ENCODE measurements at regions not wholly inside any gene's neighbourhood (a gene's known extent, or its start where the extent isn't known, plus 50 kb on each side); places are given as distances from the start of the nearest gene placed in this dataset.
A peak's percentile ranks its signal among the peaks of the same experiment; 100 is the strongest.
"Not testable (repeated sequence)": the region's sequence is repeated elsewhere in the genome, so short reads cannot be mapped to it uniquely, and the experiment has no call there.

DNA sequence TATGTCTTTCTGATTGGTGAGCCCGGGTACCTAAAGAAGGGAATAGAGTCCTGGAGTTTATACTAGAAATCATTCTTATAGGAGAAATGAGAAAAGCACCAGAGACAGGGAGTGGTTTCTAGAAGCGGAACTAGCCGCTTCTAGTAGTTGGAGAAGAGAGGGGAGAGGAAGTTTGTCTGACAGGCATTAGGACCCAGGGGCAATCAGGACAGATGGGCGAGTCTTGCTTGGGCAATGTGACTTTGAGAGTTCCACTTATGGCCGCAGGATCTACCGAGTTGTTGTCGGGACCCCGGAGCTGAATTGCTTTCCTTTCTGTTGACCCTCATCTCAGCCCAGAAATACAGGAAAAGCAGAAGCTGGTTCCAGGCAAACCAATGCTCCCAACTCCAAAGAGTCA is 596.8 kb upstream of the CNTN5 start:
- Histone ChIP-seq H3K4me2 (no peak overlapping the region), H3K9me3 (no peaks in the 10 kb centered on the region), H3K4me3 (no peak overlapping the region), H3K27ac (no peak overlapping the region), H3K4me1 (no peaks in the 10 kb centered on the region)
- CTCF ChIA-PET = no interaction called here
- POLR2A ChIA-PET = no interaction called here
- TF ChIP-seq, protein P1, sequence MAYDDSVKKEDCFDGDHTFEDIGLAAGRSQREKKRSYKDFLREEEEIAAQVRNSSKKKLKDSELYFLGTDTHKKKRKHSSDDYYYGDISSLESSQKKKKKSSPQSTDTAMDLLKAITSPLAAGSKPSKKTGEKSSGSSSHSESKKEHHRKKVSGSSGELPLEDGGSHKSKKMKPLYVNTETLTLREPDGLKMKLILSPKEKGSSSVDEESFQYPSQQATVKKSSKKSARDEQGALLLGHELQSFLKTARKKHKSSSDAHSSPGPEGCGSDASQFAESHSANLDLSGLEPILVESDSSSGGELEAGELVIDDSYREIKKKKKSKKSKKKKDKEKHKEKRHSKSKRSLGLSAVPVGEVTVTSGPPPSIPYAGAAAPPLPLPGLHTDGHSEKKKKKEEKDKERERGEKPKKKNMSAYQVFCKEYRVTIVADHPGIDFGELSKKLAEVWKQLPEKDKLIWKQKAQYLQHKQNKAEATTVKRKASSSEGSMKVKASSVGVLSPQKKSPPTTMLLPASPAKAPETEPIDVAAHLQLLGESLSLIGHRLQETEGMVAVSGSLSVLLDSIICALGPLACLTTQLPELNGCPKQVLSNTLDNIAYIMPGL (CRISPR knock-in tag; IDR thresholded peaks at IDR 0.05; ENCODE audit: borderline replicate concordance) = no peak
- TF ChIP-seq HOXB13 (CRISPR knock-in tag; IDR thresholded peaks at IDR 0.05; ENCODE audit: low read depth) = no peak
- TF ChIP-seq, protein P2, sequence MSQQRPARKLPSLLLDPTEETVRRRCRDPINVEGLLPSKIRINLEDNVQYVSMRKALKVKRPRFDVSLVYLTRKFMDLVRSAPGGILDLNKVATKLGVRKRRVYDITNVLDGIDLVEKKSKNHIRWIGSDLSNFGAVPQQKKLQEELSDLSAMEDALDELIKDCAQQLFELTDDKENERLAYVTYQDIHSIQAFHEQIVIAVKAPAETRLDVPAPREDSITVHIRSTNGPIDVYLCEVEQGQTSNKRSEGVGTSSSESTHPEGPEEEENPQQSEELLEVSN (IDR thresholded peaks at IDR 0.05; ENCODE audit: borderline replicate concordance, low read depth) = no peak
- no peak for TF ChIP-seq RAD21 (conservative IDR thresholded peaks at IDR 0.05 in 1 of 2, IDR thresholded peaks at IDR 0.05 in 1 of 2)
- TF ChIP-seq MAFK (IDR thresholded peaks at IDR 0.05; ENCODE audit: partially characterized antibody) = no peak
- TF ChIP-seq, protein P3, sequence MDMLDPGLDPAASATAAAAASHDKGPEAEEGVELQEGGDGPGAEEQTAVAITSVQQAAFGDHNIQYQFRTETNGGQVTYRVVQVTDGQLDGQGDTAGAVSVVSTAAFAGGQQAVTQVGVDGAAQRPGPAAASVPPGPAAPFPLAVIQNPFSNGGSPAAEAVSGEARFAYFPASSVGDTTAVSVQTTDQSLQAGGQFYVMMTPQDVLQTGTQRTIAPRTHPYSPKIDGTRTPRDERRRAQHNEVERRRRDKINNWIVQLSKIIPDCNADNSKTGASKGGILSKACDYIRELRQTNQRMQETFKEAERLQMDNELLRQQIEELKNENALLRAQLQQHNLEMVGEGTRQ (IDR thresholded peaks at IDR 0.05) = no peak
- TF ChIP-seq FOXS1 (CRISPR knock-in tag; IDR thresholded peaks at IDR 0.05) = no peak
- WGBS (ENCODE audit: missing lambda C conversion rate) = 53% methylated on average over 8 of the region's 8 CpGs
- ATAC-seq (no peak), FAIRE-seq (no peak), DNase-seq (ENCODE audit: low read depth in 1 of 2, low spot score in 1 of 2) (no peak)

DNA sequence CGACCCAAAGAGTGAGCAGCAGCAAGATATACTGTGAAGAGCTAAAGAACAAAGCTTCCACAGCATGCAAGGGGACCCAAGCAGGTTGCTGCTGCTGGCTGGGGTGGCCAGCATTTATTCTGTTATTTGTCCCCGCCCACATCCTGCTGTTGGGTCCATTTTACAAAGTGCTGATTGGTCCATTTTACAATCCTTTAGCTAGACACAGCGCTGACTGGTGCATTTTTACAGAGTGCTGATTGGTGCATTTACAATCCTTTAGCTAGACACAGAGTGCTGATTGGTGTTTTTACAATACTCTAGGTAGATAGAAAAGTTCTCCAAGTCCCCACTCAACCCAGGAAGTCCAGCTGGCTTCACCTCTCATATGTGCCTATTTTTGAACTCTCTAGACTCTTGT is 596.0 kb upstream of the CNTN5 start:
- H3K4me1 ChIP-seq; CTCF ChIA-PET; H3K4me2 ChIP-seq; H3K9me3 ChIP-seq; DNase-seq (ENCODE audit: low read depth in 1 of 2, low spot score in 1 of 2); ATAC-seq; FAIRE-seq; H3K27ac ChIP-seq; H3K4me3 ChIP-seq; POLR2A ChIA-PET: not testable (repeated sequence)
- 10% methylated on average over 3 of the region's 3 CpGs for WGBS (ENCODE audit: missing lambda C conversion rate)
- TF ChIP-seq MAFK (IDR thresholded peaks at IDR 0.05; ENCODE audit: partially characterized antibody) = peak; percentile 5

GRCh38 chr11:98431463-98432359 is 589.0 kb upstream of the CNTN5 start:
- FAIRE-seq = no peak
- Histone ChIP-seq H3K4me2 (no peak overlapping the region), H3K27ac (no peak overlapping the region), H3K9me3 (no peaks in the 10 kb centered on the region), H3K4me3 (no peak overlapping the region), H3K4me1 (no peaks in the 10 kb centered on the region)
- ChIA-PET POLR2A (no interaction called here), CTCF (no interaction called here)
- 45% methylated on average over 9 of the region's 9 CpGs for WGBS (ENCODE audit: missing lambda C conversion rate)
- DNase-seq (ENCODE audit: low read depth in 1 of 2, low spot score in 1 of 2) = no peak
- TF ChIP-seq KDM5A (IDR thresholded peaks at IDR 0.05) (no peak), NFE2L2 (conservative IDR thresholded peaks at IDR 0.05; ENCODE audit: low read length) (no peak), ZFP36 (IDR thresholded peaks at IDR 0.05; ENCODE audit: borderline replicate concordance, partially characterized antibody) (no peak), FOSL2 (IDR thresholded peaks at IDR 0.05) (no peak), FOSL2 (CRISPR knock-in tag; IDR thresholded peaks at IDR 0.05) (no peak)
- no peak for ATAC-seq

- DNase-seq (ENCODE audit: low read depth in 1 of 2, low spot score in 1 of 2) (no peak), ATAC-seq (no peak), FAIRE-seq (no peak)
- ChIA-PET CTCF (no interaction called here), POLR2A (no interaction called here)
- Histone ChIP-seq H3K9me3 (no peaks in the 10 kb centered on the region), H3K4me3 (no peak overlapping the region), H3K27ac (no peak overlapping the region), H3K4me1 (no peaks in the 10 kb centered on the region), H3K4me2 (no peak overlapping the region)
- no peak for TF ChIP-seq CHD4 (IDR thresholded peaks at IDR 0.05; ENCODE audit: borderline replicate concordance)
- TF ChIP-seq JUN (IDR thresholded peaks at IDR 0.05) = no peak
- no peak for TF ChIP-seq CHD2 (IDR thresholded peaks at IDR 0.05; ENCODE audit: low read length, partially characterized antibody)
- no peak for TF ChIP-seq POLR2AphosphoS2 (conservative IDR thresholded peaks at IDR 0.05; ENCODE audit: low read length)
- TF ChIP-seq, protein P1 (CRISPR knock-in tag; IDR thresholded peaks at IDR 0.05; ENCODE audit: borderline replicate concordance) = no peak
- TF ChIP-seq RARB (CRISPR knock-in tag; IDR thresholded peaks at IDR 0.05) = no peak
- TF ChIP-seq ATOH8 (CRISPR knock-in tag; IDR thresholded peaks at IDR 0.05; ENCODE audit: low read depth) = no peak
- TF ChIP-seq NPAS2 (CRISPR knock-in tag; IDR thresholded peaks at IDR 0.05; ENCODE audit: borderline replicate concordance) = no peak
- no peak for TF ChIP-seq MYC (IDR thresholded peaks at IDR 0.05; ENCODE audit: borderline replicate concordance, low read length)
- no peak for TF ChIP-seq MAX (IDR thresholded peaks at IDR 0.05)
- 0% methylated on average over 1 of the region's 1 CpG for WGBS (ENCODE audit: missing lambda C conversion rate)
Observed at GRCh38 chr11:98434296-98434695, 586.5 kb upstream of the CNTN5 start.

Measured in A549 (cell line).